Left ventricle myocardium superior (tissue), 1 donor: ENCODE measurements at regions not wholly inside any gene's neighbourhood (a gene's known extent, or its start where the extent isn't known, plus 50 kb on each side); places are given as distances from the start of the nearest gene placed in this dataset.

Source experiments
- ATAC-seq: fragments of 200-7000 bp; cut with Tn5 transposase; one replicate; pipeline ENCODE4 v1.9.1; 2020; ENCODE audit warnings: mild to moderate bottlenecking, moderate library complexity
- DNase-seq: peaks from one replicate; pipeline ENCODE4 v3.0.0-alpha.2; 2020
- intact Hi-C: fragments of 100-400 bp; cut with micrococcal nuclease; formaldehyde crosslinking; loops from one replicate; pipeline ENCODE4 v1.11.0; 2022
- donor health status: DM: no; HTN: yes; CAD: no; lungs with severe emphysema.

- ATAC-seq: no peak
- intact Hi-C loops: no loop called here
Measured at GRCh38 chr4:100970414-100970813, 376.9 kb downstream of the PPP3CA start.

GRCh38 chr4:100969925-100970324 lies 377.4 kb downstream of the PPP3CA start:
- intact Hi-C loops: no loop called here
- DNase-seq: no peak
- no peak for ATAC-seq

More at GRCh38 chr4:100970414-100970813, 376.9 kb downstream of the PPP3CA start:
- DNase-seq: no peak

- intact Hi-C loops: no loop called here
- no peak for DNase-seq
- no peak for ATAC-seq
Measured at GRCh38 chr4:100968046-100968445, 379.3 kb downstream of the PPP3CA start.

GRCh38 chr4:100963627-100964026 lies 383.7 kb downstream of the PPP3CA start:
- no peak for DNase-seq
- ATAC-seq: no peak
- intact Hi-C loops: no loop called here

- intact Hi-C loops: no loop called here
- no peak for DNase-seq
- ATAC-seq: no peak
Measured at GRCh38 chr4:100962698-100963097, 384.6 kb downstream of the PPP3CA start.

GRCh38 chr4:100960232-100960631 lies 387.1 kb downstream of the PPP3CA start:
- intact Hi-C loops: no loop called here
- DNase-seq: no peak
- ATAC-seq: no peak

GRCh38 chr4:100954046-100954445 lies 393.3 kb downstream of the PPP3CA start:
- no peak for DNase-seq
- ATAC-seq: no peak
- intact Hi-C loops: no loop called here

GRCh38 chr4:100953616-100954015 lies 393.7 kb downstream of the PPP3CA start:
- no peak for DNase-seq
- ATAC-seq: no peak
- intact Hi-C loops: no loop called here

- DNase-seq: no peak
- no peak for ATAC-seq
- intact Hi-C loops: no loop called here
Measured at GRCh38 chr4:100952590-100952989, 394.7 kb downstream of the PPP3CA start.

- DNase-seq: no peak
- ATAC-seq: no peak
- intact Hi-C loops: no loop called here
Measured at GRCh38 chr4:100949350-100949935, 397.9 kb downstream of the PPP3CA start.

- DNase-seq (no peak), ATAC-seq (no peak)
- intact Hi-C loops: no loop called here
Measured at GRCh38 chr4:100948911-100949310, 398.4 kb downstream of the PPP3CA start.

GRCh38 chr4:100945789-100946188 lies 401.5 kb downstream of the PPP3CA start:
- intact Hi-C loops: no loop called here
- DNase-seq: no peak
- ATAC-seq: no peak

- DNase-seq (no peak), ATAC-seq (no peak)
- intact Hi-C loops: no loop called here
Measured at GRCh38 chr4:100938698-100939097, 408.6 kb downstream of the PPP3CA start.

GRCh38 chr4:100936661-100937375 lies 410.5 kb downstream of the PPP3CA start:
- ATAC-seq (no peak), DNase-seq (no peak)
- intact Hi-C loops: no loop called here

- DNase-seq: no peak
Measured at GRCh38 chr4:100935090-100935489, 412.2 kb downstream of the PPP3CA start.

GRCh38 chr4:100933628-100934027 lies 413.7 kb downstream of the PPP3CA start:
- no peak for ATAC-seq
- intact Hi-C loops: no loop called here
- DNase-seq: no peak

More at GRCh38 chr4:100935090-100935489, 412.2 kb downstream of the PPP3CA start:
- intact Hi-C loops: no loop called here
- no peak for ATAC-seq

- DNase-seq: no peak
- intact Hi-C loops: no loop called here
- no peak for ATAC-seq
Measured at GRCh38 chr4:100929758-100930157, 411.9 kb upstream of the EMCN start.

- intact Hi-C loops: no loop called here
- DNase-seq (no peak), ATAC-seq (no peak)
Measured at GRCh38 chr4:100929135-100929534, 411.3 kb upstream of the EMCN start.

GRCh38 chr4:100926039-100926717 lies 408.4 kb upstream of the EMCN start:
- DNase-seq: no peak
- intact Hi-C loops: no loop called here
- ATAC-seq: no peak

- no peak for ATAC-seq
- intact Hi-C loops: no loop called here
- DNase-seq: no peak
Measured at GRCh38 chr4:100913685-100914084, 395.9 kb upstream of the EMCN start.

- intact Hi-C loops: no loop called here
- no peak for DNase-seq
- no peak for ATAC-seq
Measured at GRCh38 chr4:100908540-100908939, 390.7 kb upstream of the EMCN start.
